ENCODE measurements at regions not wholly inside any gene's neighbourhood (a gene's known extent, or its start where the extent isn't known, plus 50 kb on each side); places are given as distances from the start of the nearest gene placed in this dataset.
"Not testable (repeated sequence)": the region's sequence is repeated elsewhere in the genome, so short reads cannot be mapped to it uniquely, and the experiment has no call there.

GRCh38 chr3:87581240-87581639 lies 304.9 kb upstream of the POU1F1 start:
- DNase-seq (ENCODE audit: low read depth), result no peak

GRCh38 chr3:87576752-87577151 lies 300.4 kb upstream of the POU1F1 start:
- DNase-seq (ENCODE audit: low read depth), result no peak

GRCh38 chr3:87575550-87575949 lies 299.2 kb upstream of the POU1F1 start:
- no peak for DNase-seq (ENCODE audit: low read depth)

GRCh38 chr3:87568331-87568730 lies 291.9 kb upstream of the POU1F1 start:
- DNase-seq (ENCODE audit: low read depth), result no peak

GRCh38 chr3:87564438-87564837 lies 288.1 kb upstream of the POU1F1 start:
- no peak for DNase-seq (ENCODE audit: low read depth)

GRCh38 chr3:87563712-87564111 lies 287.3 kb upstream of the POU1F1 start:
- DNase-seq (ENCODE audit: low read depth), result no peak

- DNase-seq (ENCODE audit: low read depth), result no peak
Measured at GRCh38 chr3:87558492-87558891, 282.1 kb upstream of the POU1F1 start.

- no peak for DNase-seq (ENCODE audit: low read depth)
Measured at GRCh38 chr3:87555290-87555689, 278.9 kb upstream of the POU1F1 start.

GRCh38 chr3:87553058-87553457 lies 276.7 kb upstream of the POU1F1 start:
- DNase-seq (ENCODE audit: low read depth), result no peak

- no peak for DNase-seq (ENCODE audit: low read depth)
Measured at GRCh38 chr3:87550892-87551291, 274.5 kb upstream of the POU1F1 start.

GRCh38 chr3:87549208-87549607 lies 272.8 kb upstream of the POU1F1 start:
- no peak for DNase-seq (ENCODE audit: low read depth)

- no peak for DNase-seq (ENCODE audit: low read depth)
Measured at GRCh38 chr3:87548271-87548670, 271.9 kb upstream of the POU1F1 start.

GRCh38 chr3:87546216-87546615 lies 269.8 kb upstream of the POU1F1 start:
- no peak for DNase-seq (ENCODE audit: low read depth)

GRCh38 chr3:87543408-87543807 lies 267.0 kb upstream of the POU1F1 start:
- DNase-seq (ENCODE audit: low read depth), result not testable (repeated sequence)

- no peak for DNase-seq (ENCODE audit: low read depth)
Measured at GRCh38 chr3:87541723-87542122, 265.3 kb upstream of the POU1F1 start.

GRCh38 chr3:87538722-87539121 lies 262.3 kb upstream of the POU1F1 start:
- not testable (repeated sequence) for DNase-seq (ENCODE audit: low read depth)

GRCh38 chr3:87509401-87509800 lies 233.0 kb upstream of the POU1F1 start:
- no peak for DNase-seq (ENCODE audit: low read depth)

- DNase-seq (ENCODE audit: low read depth), result no peak
Measured at GRCh38 chr3:87508921-87509320, 232.5 kb upstream of the POU1F1 start.

GRCh38 chr3:87507753-87508152 lies 231.4 kb upstream of the POU1F1 start:
- DNase-seq (ENCODE audit: low read depth), result no peak

- peak; percentile 64 for DNase-seq (ENCODE audit: low read depth)
Measured at GRCh38 chr3:87503900-87504498, 227.6 kb upstream of the POU1F1 start.

GRCh38 chr3:87501076-87501475 lies 224.7 kb upstream of the POU1F1 start:
- no peak for DNase-seq (ENCODE audit: low read depth)

GRCh38 chr3:87498358-87499080 lies 222.1 kb upstream of the POU1F1 start:
- no peak for DNase-seq (ENCODE audit: low read depth)

GRCh38 chr3:87495938-87496337 lies 219.6 kb upstream of the POU1F1 start:
- DNase-seq (ENCODE audit: low read depth), result no peak

- DNase-seq (ENCODE audit: low read depth), result no peak
Measured at GRCh38 chr3:87494264-87494663, 217.9 kb upstream of the POU1F1 start.

All from stromal cell of bone marrow (primary cell).